ENCODE measurements at regions not wholly inside any gene's neighbourhood (a gene's known extent, or its start where the extent isn't known, plus 50 kb on each side); places are given as distances from the start of the nearest gene placed in this dataset.

DNA sequence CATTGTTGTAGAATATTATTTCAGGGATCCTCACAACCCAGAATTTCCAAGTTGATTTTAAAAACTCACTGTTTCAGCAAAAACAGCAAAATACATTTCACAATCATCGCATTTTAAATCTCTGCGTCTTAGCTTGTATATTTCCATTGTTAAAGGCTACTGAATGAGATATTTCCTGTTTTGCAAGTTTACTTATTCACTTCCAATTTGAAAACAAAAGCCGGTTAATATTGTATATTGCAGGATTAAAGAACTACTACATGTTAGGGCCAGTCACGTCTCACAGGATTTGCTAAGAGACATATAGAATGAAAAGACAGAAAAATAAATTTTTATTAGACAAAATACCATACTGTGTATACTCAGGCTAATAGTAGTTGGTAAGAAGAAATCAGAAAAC, 395.9 kb upstream of the CDH9 start:
- DNase-seq (ENCODE audit: low read depth), result no peak
- no peak overlapping the region for H3K4me3 ChIP-seq (ENCODE audit: low read depth, low read length)
- TF ChIP-seq POLR2A (IDR thresholded peaks at IDR 0.05; ENCODE audit: extremely low read depth, insufficient read length) (no peak), MYC (IDR thresholded peaks at IDR 0.05; ENCODE audit: low read depth, low read length) (no peak)
- TF ChIP-seq, protein P1, sequence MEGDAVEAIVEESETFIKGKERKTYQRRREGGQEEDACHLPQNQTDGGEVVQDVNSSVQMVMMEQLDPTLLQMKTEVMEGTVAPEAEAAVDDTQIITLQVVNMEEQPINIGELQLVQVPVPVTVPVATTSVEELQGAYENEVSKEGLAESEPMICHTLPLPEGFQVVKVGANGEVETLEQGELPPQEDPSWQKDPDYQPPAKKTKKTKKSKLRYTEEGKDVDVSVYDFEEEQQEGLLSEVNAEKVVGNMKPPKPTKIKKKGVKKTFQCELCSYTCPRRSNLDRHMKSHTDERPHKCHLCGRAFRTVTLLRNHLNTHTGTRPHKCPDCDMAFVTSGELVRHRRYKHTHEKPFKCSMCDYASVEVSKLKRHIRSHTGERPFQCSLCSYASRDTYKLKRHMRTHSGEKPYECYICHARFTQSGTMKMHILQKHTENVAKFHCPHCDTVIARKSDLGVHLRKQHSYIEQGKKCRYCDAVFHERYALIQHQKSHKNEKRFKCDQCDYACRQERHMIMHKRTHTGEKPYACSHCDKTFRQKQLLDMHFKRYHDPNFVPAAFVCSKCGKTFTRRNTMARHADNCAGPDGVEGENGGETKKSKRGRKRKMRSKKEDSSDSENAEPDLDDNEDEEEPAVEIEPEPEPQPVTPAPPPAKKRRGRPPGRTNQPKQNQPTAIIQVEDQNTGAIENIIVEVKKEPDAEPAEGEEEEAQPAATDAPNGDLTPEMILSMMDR (IDR thresholded peaks at IDR 0.05; ENCODE audit: low read depth, low read length), result no peak
- TF ChIP-seq, protein P2, sequence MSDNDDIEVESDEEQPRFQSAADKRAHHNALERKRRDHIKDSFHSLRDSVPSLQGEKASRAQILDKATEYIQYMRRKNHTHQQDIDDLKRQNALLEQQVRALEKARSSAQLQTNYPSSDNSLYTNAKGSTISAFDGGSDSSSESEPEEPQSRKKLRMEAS (IDR thresholded peaks at IDR 0.05; ENCODE audit: low read depth, low read length), result no peak

DNA sequence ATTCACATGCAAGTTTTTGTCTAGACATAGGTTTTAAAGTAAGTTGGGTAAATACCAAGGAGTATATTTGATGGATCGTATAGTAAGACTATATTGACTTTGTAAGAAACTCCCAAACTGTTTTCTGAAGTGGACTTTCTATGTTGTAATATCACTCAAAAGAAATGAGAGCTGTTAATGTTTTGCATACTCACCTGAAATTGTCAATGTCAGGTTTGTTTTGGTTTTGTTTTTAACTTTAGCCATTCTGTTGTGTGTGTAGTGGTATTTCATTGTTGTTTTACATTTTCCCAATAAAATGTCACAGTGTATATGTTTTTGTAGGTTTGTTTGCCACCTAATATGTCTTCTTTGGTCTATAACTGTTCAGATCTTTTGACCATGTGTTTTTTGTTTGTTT, 375.7 kb upstream of the CDH9 start:
- H3K4me3 ChIP-seq (ENCODE audit: low read depth, low read length), result no peak overlapping the region
- TF ChIP-seq, protein P1 (IDR thresholded peaks at IDR 0.05; ENCODE audit: low read depth, low read length), result no peak
- TF ChIP-seq POLR2A (IDR thresholded peaks at IDR 0.05; ENCODE audit: extremely low read depth, insufficient read length), result no peak
- no peak for TF ChIP-seq MYC (IDR thresholded peaks at IDR 0.05; ENCODE audit: low read depth, low read length)
- TF ChIP-seq, protein P2 (IDR thresholded peaks at IDR 0.05; ENCODE audit: low read depth, low read length), result no peak
- DNase-seq (ENCODE audit: low read depth), result no peak

DNA sequence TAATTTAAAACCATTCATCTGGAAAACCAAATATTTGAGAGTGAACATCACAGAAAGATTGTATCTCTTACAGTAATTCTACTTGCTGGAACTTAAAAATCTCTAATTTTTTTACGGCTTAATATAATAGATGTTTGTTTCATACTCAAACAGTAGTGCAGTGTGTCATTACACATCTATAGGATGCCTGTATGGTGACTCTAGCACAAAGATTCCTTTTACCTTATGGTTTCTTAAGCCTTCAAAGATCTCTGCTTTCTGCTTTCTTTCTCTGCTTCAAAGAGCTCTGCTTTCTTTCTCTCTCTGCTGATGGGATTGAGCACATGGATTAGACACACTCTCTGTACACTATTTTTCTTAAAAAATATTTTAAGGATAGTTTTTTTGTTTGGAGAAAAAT, 374.0 kb upstream of the CDH9 start:
- TF ChIP-seq POLR2A (IDR thresholded peaks at IDR 0.05; ENCODE audit: extremely low read depth, insufficient read length) (no peak), MYC (IDR thresholded peaks at IDR 0.05; ENCODE audit: low read depth, low read length) (no peak)
- TF ChIP-seq, protein P2 (IDR thresholded peaks at IDR 0.05; ENCODE audit: low read depth, low read length), result no peak
- TF ChIP-seq, protein P1 (IDR thresholded peaks at IDR 0.05; ENCODE audit: low read depth, low read length), result no peak
- no peak overlapping the region for H3K4me3 ChIP-seq (ENCODE audit: low read depth, low read length)
- DNase-seq (ENCODE audit: low read depth), result no peak

- TF ChIP-seq MYC (IDR thresholded peaks at IDR 0.05; ENCODE audit: low read depth, low read length), result no peak
- TF ChIP-seq, protein P2 (IDR thresholded peaks at IDR 0.05; ENCODE audit: low read depth, low read length), result no peak
- no peak for TF ChIP-seq POLR2A (IDR thresholded peaks at IDR 0.05; ENCODE audit: extremely low read depth, insufficient read length)
- TF ChIP-seq, protein P1 (IDR thresholded peaks at IDR 0.05; ENCODE audit: low read depth, low read length), result no peak
- no peak for DNase-seq (ENCODE audit: low read depth)
- no peak overlapping the region for H3K4me3 ChIP-seq (ENCODE audit: low read depth, low read length)
These were observed 367.6 kb upstream of the CDH9 start for GRCh38 chr5:27406020-27406419.

DNA sequence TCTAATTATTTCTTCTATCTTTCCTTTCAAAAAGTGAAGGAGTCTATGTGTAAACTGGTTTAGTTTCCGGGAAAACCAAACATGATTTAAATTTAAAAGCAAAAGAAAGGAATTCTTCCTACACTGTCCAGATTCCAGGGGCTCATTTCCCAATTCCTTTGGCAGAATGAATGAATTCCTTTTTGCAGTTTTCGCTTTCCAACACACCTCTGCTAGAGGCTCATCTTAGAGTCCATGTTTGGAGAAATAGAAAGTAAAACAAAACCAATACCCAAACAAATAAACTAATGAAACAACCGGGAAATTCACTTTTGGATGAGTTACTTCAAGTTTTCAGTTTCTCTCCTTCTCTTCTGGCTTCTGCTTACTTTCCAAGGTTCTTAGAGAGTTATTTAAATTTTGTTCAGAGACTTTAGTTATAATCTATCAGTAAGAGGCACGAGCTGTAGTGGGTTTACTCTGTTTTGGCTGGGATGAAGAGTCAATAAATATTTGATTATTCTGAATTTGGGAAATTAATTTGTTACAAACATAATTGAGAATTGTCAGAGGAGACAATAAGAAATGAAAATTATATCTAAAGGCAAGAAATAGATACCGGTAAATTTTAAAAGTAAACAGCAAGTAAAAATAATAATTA, 365.0 kb upstream of the CDH9 start:
- TF ChIP-seq, protein P1 (IDR thresholded peaks at IDR 0.05; ENCODE audit: low read depth, low read length), result no peak
- TF ChIP-seq POLR2A (IDR thresholded peaks at IDR 0.05; ENCODE audit: extremely low read depth, insufficient read length) (no peak), MYC (IDR thresholded peaks at IDR 0.05; ENCODE audit: low read depth, low read length) (no peak)
- TF ChIP-seq, protein P2 (IDR thresholded peaks at IDR 0.05; ENCODE audit: low read depth, low read length), result no peak
- no peak overlapping the region for H3K4me3 ChIP-seq (ENCODE audit: low read depth, low read length)
- no peak for DNase-seq (ENCODE audit: low read depth)
